ENCODE measurements at regions not wholly inside any gene's neighbourhood (a gene's known extent, or its start where the extent isn't known, plus 50 kb on each side); places are given as distances from the start of the nearest gene placed in this dataset.
A peak's percentile ranks its signal among the peaks of the same experiment; 100 is the strongest.
"Not testable (repeated sequence)": the region's sequence is repeated elsewhere in the genome, so short reads cannot be mapped to it uniquely, and the experiment has no call there.

- intact Hi-C loops (cut with micrococcal nuclease; ENCODE audit: unreplicated experiment) = loop anchor here (10.0 kb wide), 1 partner anchor 376 kb away; no protein-coding TSS in a partner anchor
- DNase-seq (ENCODE audit: low spot score) = no peak
- Histone ChIP-seq H3K36me3 (ENCODE audit: insufficient read depth, low read length) (no peaks in the 10 kb centered on the region), H3K9me2 (ENCODE audit: insufficient read depth, low read length) (no peaks in the 10 kb centered on the region), H2AFZ (ENCODE audit: low read length) (no peak overlapping the region), H3K79me2 (ENCODE audit: insufficient read depth, low read depth, low read length) (no peaks in the 10 kb centered on the region), H3K4me3 (ENCODE audit: low read depth, low read length, poor library complexity, severe bottlenecking) (no peak overlapping the region), H3K4me1 (ENCODE audit: insufficient read depth, low read length, poor library complexity, severe bottlenecking) (no peaks in the 10 kb centered on the region), H3K27ac (ENCODE audit: low read depth, low read length, poor library complexity, severe bottlenecking) (no peak overlapping the region), H3K4me2 (ENCODE audit: low read length) (no peak overlapping the region), H4K20me1 (ENCODE audit: insufficient read depth, low read length) (no peaks in the 10 kb centered on the region), H3K9me3 (ENCODE audit: low read length) (no peaks in the 10 kb centered on the region)
- no peak for TF ChIP-seq EZH2phosphoT487 (IDR thresholded peaks at IDR 0.05; ENCODE audit: borderline replicate concordance, low read depth, low read length)
- TF ChIP-seq CTCF (conservative IDR thresholded peaks at IDR 0.05; ENCODE audit: low read length) = no peak
- POLR2A ChIA-PET = interaction anchor here (1.1 kb wide), 1 partner anchor 12 kb away, joined by 3 read pairs; no protein-coding TSS in a partner anchor
- CTCF ChIA-PET (ENCODE audit: unreplicated experiment) = no interaction called here
- no TSS peak for BruUV-seq (replicated peaks)
Observed at GRCh38 chr15:62250978-62251377, 85.9 kb upstream of the C2CD4B start.

- ChIA-PET POLR2A (no interaction called here), CTCF (ENCODE audit: unreplicated experiment) (no interaction called here)
- H3K9me3 ChIP-seq (ENCODE audit: low read length) = no peaks in the 10 kb centered on the region
- H3K4me2 ChIP-seq (ENCODE audit: low read length) = no peak overlapping the region
- H3K27ac ChIP-seq (ENCODE audit: low read depth, low read length, poor library complexity, severe bottlenecking) = no peak overlapping the region
- BruUV-seq (replicated peaks) = no TSS peak
- DNase-seq (ENCODE audit: low spot score) = peak; percentile 2
- no peaks in the 10 kb centered on the region for H4K20me1 ChIP-seq (ENCODE audit: insufficient read depth, low read length)
- intact Hi-C loops (cut with micrococcal nuclease; ENCODE audit: unreplicated experiment) = loop anchor here (10.0 kb wide), 1 partner anchor 378 kb away; no protein-coding TSS in a partner anchor
- H3K9me2 ChIP-seq (ENCODE audit: insufficient read depth, low read length) = no peaks in the 10 kb centered on the region
- TF ChIP-seq CTCF (conservative IDR thresholded peaks at IDR 0.05; ENCODE audit: low read length) (no peak), EZH2phosphoT487 (IDR thresholded peaks at IDR 0.05; ENCODE audit: borderline replicate concordance, low read depth, low read length) (no peak)
- no peaks in the 10 kb centered on the region for H3K79me2 ChIP-seq (ENCODE audit: insufficient read depth, low read depth, low read length)
- no peak overlapping the region for H2AFZ ChIP-seq (ENCODE audit: low read length)
- H3K4me1 ChIP-seq (ENCODE audit: insufficient read depth, low read length, poor library complexity, severe bottlenecking) = no peaks in the 10 kb centered on the region
- no peaks in the 10 kb centered on the region for H3K36me3 ChIP-seq (ENCODE audit: insufficient read depth, low read length)
- H3K4me3 ChIP-seq (ENCODE audit: low read depth, low read length, poor library complexity, severe bottlenecking) = no peak overlapping the region
Observed at GRCh38 chr15:62253294-62253693, 88.2 kb upstream of the C2CD4B start.

GRCh38 chr15:62254137-62254934 lies 89.3 kb upstream of the C2CD4B start:
- Histone ChIP-seq H3K79me2 (ENCODE audit: insufficient read depth, low read depth, low read length) (no peaks in the 10 kb centered on the region), H3K27ac (ENCODE audit: low read depth, low read length, poor library complexity, severe bottlenecking) (no peak overlapping the region), H2AFZ (ENCODE audit: low read length) (no peak overlapping the region), H3K4me2 (ENCODE audit: low read length) (no peak overlapping the region), H4K20me1 (ENCODE audit: insufficient read depth, low read length) (no peaks in the 10 kb centered on the region), H3K9me3 (ENCODE audit: low read length) (no peaks in the 10 kb centered on the region), H3K4me3 (ENCODE audit: low read depth, low read length, poor library complexity, severe bottlenecking) (no peak overlapping the region), H3K9me2 (ENCODE audit: insufficient read depth, low read length) (no peaks in the 10 kb centered on the region), H3K36me3 (ENCODE audit: insufficient read depth, low read length) (no peaks in the 10 kb centered on the region), H3K4me1 (ENCODE audit: insufficient read depth, low read length, poor library complexity, severe bottlenecking) (no peaks in the 10 kb centered on the region)
- POLR2A ChIA-PET = interaction anchor here (0.7 kb wide), 1 partner anchor 102 kb away, joined by 4 read pairs; no protein-coding TSS in a partner anchor
- CTCF ChIA-PET (ENCODE audit: unreplicated experiment) = no interaction called here
- no TSS peak for BruUV-seq (replicated peaks)
- intact Hi-C loops (cut with micrococcal nuclease; ENCODE audit: unreplicated experiment) = loop anchor here (10.0 kb wide), 1 partner anchor 380 kb away; no protein-coding TSS in a partner anchor
- peak; percentile 71 for DNase-seq (ENCODE audit: low spot score)
- TF ChIP-seq CTCF (conservative IDR thresholded peaks at IDR 0.05; ENCODE audit: low read length) = peak; percentile 87
- no peak for TF ChIP-seq EZH2phosphoT487 (IDR thresholded peaks at IDR 0.05; ENCODE audit: borderline replicate concordance, low read depth, low read length)

- DNase-seq (ENCODE audit: low spot score); H3K4me2 ChIP-seq (ENCODE audit: low read length); H2AFZ ChIP-seq (ENCODE audit: low read length); H3K4me1 ChIP-seq (ENCODE audit: insufficient read depth, low read length, poor library complexity, severe bottlenecking); H3K9me3 ChIP-seq (ENCODE audit: low read length); BruUV-seq (replicated peaks); POLR2A ChIA-PET; H3K36me3 ChIP-seq (ENCODE audit: insufficient read depth, low read length); H3K79me2 ChIP-seq (ENCODE audit: insufficient read depth, low read depth, low read length); H3K4me3 ChIP-seq (ENCODE audit: low read depth, low read length, poor library complexity, severe bottlenecking); H3K9me2 ChIP-seq (ENCODE audit: insufficient read depth, low read length); H3K27ac ChIP-seq (ENCODE audit: low read depth, low read length, poor library complexity, severe bottlenecking); H4K20me1 ChIP-seq (ENCODE audit: insufficient read depth, low read length); CTCF ChIA-PET (ENCODE audit: unreplicated experiment): not testable (repeated sequence)
- intact Hi-C loops (cut with micrococcal nuclease; ENCODE audit: unreplicated experiment) = loop anchor here (10.0 kb wide), 1 partner anchor 382 kb away; no protein-coding TSS in a partner anchor
Observed at GRCh38 chr15:62256430-62256829, 91.3 kb upstream of the C2CD4B start.
